Cardiac fibroblast (primary cell): ENCODE measurements at regions not wholly inside any gene's neighbourhood (a gene's known extent, or its start where the extent isn't known, plus 50 kb on each side); places are given as distances from the start of the nearest gene placed in this dataset.

Source experiments
- DNase-seq, 2 donors: peaks; one replicate each; pipeline versions ENCODE4 v3.0.0 to v3.0.0-alpha.2; 2010; ENCODE audit warnings: low read depth in 2 of 2
- H3K4me3 ChIP-seq, 2 donors: replicated peaks in 1 of 2; 1 replicate in 1 of 2; 2 replicates in 1 of 2; pipeline ENCODE4 v1.5.1; 2011; ENCODE audit warnings: low read depth in 2 of 2, low read length in 2 of 2, mild to moderate bottlenecking in 2 of 2, moderate library complexity in 1 of 2
- TF ChIP-seq, protein P1 (sequence below): IDR thresholded peaks from one replicate; pipeline ENCODE4 v1.5.1; 2011; ENCODE audit warnings: low read depth, mild to moderate bottlenecking, low read length, inconsistent platforms

DNA sequence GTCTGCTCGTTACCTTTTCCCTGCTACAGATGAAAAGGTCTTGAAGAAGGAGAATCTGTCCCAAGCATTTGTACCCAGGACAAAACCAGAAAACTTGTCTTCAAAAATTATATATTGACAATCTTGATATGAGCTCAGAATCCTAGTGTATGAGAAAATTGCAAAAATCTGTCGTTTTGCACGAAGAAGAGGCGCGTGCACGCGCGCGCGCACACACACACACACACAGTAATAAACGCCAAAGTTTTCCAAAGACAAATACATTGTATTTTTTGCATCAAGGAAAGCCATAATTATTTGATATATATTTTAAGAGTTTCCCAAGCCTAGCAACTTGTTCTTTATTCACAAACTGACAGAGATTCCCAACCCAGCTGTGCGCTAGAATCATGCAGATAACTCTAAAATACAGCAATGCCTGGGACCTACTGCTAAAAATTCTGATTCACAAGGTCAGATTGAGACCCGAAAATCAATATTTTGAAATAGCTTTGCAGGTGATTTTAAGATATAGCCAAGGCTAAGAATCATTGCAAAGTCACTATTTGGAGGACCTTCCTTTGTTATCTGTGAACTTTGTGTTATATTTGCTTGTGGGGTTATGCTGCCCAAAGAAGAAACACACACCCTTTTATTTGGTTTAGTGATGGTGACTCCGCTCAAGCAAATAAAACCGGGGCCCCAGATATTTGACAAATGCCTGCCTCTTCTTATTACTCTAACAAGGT is 1287.7 kb upstream of the CDH6 start:
- DNase-seq: no peak
- TF ChIP-seq, protein P1, sequence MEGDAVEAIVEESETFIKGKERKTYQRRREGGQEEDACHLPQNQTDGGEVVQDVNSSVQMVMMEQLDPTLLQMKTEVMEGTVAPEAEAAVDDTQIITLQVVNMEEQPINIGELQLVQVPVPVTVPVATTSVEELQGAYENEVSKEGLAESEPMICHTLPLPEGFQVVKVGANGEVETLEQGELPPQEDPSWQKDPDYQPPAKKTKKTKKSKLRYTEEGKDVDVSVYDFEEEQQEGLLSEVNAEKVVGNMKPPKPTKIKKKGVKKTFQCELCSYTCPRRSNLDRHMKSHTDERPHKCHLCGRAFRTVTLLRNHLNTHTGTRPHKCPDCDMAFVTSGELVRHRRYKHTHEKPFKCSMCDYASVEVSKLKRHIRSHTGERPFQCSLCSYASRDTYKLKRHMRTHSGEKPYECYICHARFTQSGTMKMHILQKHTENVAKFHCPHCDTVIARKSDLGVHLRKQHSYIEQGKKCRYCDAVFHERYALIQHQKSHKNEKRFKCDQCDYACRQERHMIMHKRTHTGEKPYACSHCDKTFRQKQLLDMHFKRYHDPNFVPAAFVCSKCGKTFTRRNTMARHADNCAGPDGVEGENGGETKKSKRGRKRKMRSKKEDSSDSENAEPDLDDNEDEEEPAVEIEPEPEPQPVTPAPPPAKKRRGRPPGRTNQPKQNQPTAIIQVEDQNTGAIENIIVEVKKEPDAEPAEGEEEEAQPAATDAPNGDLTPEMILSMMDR: no peak
- no peak overlapping the region for H3K4me3 ChIP-seq

DNA sequence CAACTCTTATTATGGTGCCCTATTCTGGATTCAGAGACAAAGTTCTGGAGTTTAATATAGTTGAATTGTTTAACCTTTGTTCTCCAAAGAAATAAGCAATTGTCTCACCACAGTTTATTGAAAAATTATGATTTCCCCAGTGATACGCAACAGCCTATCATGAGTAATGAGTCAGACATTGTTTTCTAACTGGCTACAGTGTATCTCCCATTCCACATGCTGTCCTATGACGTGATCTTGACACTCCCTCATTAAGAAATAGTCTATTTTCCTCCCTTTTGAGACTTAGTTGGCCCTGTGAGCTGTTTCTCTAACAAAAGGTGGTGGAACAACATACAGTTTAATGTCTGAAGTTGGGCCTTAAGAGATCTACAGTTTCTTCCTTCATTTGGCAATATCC is 1290.6 kb upstream of the CDH6 start:
- H3K4me3 ChIP-seq: no peak overlapping the region
- DNase-seq: no peak
- TF ChIP-seq, protein P1: no peak

DNA sequence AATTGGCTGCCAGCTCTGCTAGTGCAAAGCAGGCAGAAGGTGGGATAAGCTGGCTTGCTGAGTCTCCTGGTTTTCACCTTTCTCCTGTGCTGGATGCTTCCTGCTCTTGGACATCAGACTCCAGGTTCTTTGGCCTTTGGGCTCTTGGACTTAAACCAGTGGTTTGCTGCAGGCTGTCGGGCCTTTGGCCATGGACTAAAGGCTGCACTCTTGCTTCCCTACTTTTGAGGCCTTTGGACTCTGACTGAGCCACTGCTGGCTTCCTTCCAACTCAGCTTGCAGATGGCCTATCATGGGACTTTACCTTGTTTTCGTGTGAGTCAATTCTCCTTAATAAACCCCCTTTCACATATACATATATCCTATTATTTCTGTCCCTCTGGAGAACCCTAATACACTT is 1293.9 kb upstream of the CDH6 start:
- TF ChIP-seq, protein P1: no peak

DNA sequence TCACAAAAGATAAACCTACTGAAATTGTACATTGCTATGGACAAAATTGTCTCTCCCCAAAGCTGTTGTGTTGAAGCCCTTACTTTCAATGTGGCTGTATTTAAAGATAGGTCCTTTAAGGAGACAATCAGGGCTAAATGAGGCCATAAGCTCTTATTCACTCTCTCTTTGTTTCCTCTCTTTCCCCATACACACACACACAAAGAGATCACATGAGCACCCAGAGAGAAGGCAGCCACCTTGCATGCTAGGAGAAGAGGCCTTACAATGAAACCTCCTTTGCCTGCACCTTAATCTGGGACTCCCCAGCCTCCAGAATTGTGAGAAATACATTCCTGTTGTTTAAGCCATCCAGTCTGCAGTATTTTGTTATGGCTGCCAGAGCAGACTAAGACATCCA is 1295.6 kb upstream of the CDH6 start:
- no peak overlapping the region for H3K4me3 ChIP-seq
- DNase-seq: no peak
- TF ChIP-seq, protein P1: no peak

More for the DNA sequence above, 1293.9 kb upstream of the CDH6 start:
- no peak overlapping the region for H3K4me3 ChIP-seq
- DNase-seq: no peak

DNA sequence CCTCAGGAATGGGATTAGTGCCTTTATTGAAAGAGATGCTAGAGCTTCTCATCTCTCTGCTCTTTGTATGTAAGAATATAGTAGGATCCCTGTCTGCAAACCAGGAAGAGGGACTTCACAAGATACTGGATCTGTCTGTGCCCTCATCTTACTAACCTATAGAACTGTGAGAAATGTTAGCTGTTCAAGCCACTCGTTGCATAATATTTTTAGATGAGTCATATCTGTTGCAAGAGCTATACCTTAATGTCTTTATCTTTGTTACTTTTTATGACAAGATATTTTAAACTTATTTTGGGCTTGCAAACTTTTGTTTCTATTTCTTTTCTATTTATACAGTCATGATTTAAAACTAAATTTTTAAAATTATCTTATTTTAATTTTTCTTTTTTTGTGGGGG is 1296.8 kb upstream of the CDH6 start:
- no peak for DNase-seq
- TF ChIP-seq, protein P1: no peak
- no peak overlapping the region for H3K4me3 ChIP-seq

DNA sequence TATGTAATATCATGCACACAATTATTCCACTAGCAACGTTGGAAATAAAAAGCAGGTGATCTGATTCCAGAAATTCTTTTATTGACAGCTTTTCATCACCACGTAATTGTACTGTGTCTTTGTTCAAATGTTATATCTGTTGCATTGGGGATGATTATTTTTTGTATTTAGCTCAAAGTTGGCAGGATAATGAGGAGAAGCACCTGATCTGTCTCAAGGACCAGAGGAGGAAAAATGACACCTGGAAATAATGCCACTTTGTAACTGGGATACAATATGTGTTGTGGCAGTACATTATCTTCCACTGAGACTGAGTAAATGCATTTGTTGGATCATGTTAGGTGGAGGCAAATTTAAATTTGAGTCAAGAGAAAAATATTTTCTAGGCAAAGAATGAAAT is 1298.8 kb upstream of the CDH6 start:
- no peak for DNase-seq
- H3K4me3 ChIP-seq: no peak overlapping the region
- TF ChIP-seq, protein P1: no peak

DNA sequence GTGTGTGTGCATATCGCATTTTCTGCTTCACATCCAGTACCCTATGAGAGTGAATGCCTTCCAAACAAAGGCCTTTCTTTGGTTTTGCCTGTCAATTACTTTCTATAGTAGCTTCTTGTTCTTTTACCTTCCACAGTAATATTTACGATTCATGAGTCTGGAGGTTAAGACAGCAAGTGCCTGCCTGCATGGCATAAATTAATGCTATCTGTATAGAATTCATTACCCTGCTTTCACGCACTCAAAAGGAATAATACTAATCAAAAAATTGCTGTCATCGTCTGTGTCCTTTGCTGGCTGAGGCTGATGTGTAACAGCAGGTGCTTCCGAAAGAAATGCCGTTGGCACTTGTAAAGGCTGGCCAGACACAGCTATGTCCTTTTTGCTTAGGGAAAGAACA is 1304.4 kb upstream of the CDH6 start:
- no peak for DNase-seq
- TF ChIP-seq, protein P1: no peak
- H3K4me3 ChIP-seq: no peak overlapping the region
